ENCODE measurements at regions not wholly inside any gene's neighbourhood (a gene's known extent, or its start where the extent isn't known, plus 50 kb on each side); places are given as distances from the start of the nearest gene placed in this dataset.

DNA sequence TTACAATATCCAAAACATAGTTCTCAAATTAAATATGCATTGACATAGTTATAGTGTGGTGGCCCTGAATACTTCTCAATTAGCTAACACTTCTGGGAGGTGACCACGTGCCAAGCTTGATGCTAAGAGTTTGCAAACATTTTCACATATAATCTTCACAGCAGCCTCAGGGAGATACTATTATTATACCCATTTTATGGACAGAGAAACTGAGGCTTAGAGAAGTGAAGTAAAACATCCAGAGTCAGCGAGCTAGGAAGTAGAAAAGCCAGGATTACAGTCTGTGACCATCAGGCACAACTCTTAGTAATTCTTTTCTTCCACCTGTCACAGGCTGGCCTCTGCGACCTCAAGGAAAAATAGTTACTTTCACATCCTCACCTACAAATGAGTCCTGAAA lies 102.2 kb upstream of the IRX6 start:
- no peak for DNase-seq (ENCODE audit: low read depth in 2 of 2)

DNA sequence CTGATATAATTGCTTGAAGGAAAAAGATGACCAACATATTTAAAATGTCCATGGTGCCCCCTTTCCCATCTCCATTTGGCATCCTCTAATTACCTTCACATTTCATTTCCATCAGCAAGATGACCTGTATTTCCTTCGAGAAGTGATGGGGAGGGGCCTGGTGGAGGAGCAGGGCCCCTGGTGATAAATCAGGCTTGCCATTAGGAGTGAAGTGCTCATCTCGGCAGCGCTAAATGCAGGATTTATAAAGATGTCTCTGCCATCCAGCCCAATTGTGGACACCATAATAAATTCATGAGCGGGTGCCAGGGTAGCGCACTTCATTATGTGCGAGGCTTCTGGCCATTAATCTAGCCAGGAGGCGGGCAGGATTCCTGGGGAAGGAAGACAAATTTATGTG lies 101.5 kb upstream of the IRX6 start:
- no peak for DNase-seq (ENCODE audit: low read depth in 2 of 2)

DNA sequence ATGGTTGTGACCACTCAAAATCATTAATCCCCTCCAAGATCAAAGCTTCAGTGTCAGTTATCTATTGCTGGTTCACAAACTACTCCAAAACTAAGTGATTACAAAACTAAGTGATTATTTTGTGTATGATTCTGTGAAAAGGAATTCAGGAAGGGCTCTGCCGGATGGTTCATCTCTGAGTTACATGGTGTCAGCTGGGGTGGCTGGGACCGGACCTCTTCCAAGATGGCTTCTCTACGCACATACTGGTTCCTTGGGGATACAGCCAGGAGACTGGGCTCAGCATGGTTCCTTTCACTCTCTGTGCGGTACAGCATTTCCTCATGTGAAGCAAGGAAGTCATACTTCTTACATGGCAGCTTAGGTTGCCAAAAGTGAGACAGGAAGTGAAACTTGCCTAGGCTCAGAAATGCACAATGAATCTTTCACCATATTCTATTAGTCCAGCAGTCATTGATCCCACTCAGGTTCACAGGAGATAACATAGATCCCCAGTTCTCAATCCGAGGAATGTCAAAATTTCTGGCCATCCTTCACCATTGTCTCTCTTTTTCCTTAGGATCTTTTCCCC lies 97.9 kb upstream of the IRX6 start:
- DNase-seq (ENCODE audit: low read depth in 2 of 2): no peak

- no peak for DNase-seq (ENCODE audit: low read depth in 2 of 2)
Observed at GRCh38 chr16:55232822-55233221, 91.2 kb upstream of the IRX6 start.

GRCh38 chr16:55233464-55233863 lies 90.5 kb upstream of the IRX6 start:
- no peak for DNase-seq (ENCODE audit: low read depth in 2 of 2)

DNA sequence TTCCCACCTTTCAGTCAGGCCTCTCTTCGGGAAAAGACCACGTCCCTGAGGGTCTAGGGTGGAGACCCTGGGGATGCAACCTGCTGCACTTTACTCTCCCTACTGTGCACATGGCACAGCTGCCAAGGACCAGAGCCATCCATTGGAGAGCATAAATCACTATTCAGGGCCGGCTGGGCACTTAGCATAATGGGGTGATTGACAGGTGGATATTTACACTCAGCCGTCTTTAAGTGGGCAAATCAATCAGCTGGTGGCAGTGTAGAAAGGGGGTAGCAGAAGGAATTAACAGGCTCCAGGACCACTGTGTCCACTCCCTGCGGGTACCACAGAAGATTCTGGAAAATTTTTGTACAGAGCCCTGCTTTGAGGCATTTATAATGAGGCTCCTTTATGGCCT lies 87.3 kb upstream of the IRX6 start:
- no peak for DNase-seq (ENCODE audit: low read depth in 2 of 2)

DNA sequence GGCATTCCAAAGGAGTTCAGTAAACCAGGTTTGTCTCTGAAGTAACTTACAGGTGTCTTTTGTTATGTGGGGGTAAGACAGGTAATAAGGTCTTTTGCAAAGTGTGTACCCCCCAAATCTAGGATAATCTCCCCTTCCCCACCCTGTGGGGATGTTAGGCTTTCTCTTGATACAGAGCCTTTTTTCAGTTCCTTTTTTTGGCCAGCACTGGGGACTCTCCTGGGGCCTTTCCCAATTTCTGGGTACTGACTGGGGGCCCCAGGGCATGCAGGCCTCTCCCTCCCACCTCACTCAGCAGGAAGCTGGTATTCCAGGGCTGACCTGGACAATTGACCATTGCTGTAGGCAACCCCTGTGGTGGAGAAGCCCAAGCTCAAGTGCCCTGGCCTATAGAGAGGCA lies 84.3 kb upstream of the IRX6 start:
- DNase-seq (ENCODE audit: low read depth in 2 of 2): no peak

DNA sequence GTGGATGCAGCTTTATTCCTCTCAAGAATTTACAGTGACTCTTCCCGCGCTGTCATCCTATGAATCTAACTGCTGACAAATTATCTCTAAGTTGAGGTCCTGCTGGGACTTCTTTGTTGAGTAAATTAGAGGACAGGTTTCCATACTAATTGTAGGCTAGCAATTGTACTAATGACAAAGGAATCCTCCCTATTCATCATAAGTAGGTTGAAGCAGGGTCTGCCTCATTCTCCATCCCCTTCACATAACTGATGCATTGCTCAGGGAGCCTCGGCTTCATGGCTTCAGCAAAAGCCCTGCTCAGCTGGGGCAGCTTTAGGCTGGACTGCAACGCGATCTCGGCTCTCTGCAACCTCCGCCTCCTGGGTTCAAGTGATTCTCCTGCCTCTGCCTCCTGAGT lies 83.1 kb upstream of the IRX6 start:
- DNase-seq (ENCODE audit: low read depth in 2 of 2): no peak

GRCh38 chr16:55242667-55243066 lies 81.3 kb upstream of the IRX6 start:
- no peak for DNase-seq (ENCODE audit: low read depth in 2 of 2)

GRCh38 chr16:55248058-55248457 lies 75.9 kb upstream of the IRX6 start:
- DNase-seq (ENCODE audit: low read depth in 2 of 2): no peak

- DNase-seq (ENCODE audit: low read depth in 2 of 2): no peak
Observed at GRCh38 chr16:55248494-55248893, 75.5 kb upstream of the IRX6 start.

GRCh38 chr16:55249361-55249760 lies 74.6 kb upstream of the IRX6 start:
- DNase-seq (ENCODE audit: low read depth in 2 of 2): no peak

DNA sequence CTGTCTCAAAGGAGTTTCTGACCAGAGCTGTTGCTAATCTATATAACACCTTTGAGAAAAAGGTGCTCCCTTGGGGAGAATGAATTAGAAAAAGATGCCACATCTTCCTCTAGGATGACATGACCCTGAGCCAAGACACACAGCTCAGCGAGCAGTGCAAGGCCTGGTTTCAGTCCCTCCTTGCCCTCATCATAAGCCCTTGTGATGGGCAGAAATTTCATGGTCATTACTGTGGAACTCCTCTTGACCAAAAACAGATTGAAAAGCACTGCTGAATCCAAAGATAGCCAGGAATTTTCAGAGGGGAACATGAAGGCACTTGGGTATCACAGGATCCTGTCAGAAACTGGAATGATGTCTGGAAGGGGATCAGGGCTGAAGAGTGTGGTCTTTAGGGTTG lies 74.1 kb upstream of the IRX6 start:
- DNase-seq (ENCODE audit: low read depth in 2 of 2): no peak

DNA sequence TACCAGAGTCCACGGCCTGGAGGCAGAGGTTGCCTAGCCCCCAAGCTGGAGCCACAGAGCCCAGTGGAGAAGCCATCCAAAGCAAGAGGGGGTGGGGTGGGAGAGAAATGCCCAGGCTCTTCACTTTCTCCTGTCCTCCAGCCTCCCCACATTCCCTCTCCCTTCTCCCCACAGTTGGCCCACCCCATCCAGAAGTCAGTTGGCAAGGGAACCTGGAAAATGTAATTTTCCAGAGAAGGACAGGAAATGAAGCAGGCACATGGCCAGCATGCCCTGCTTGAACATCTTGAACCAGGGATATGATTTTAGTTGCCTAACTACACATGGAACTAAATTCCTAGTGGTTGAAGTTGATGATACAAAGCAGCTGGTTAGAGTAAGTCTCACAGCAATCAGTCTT lies 73.3 kb upstream of the IRX6 start:
- DNase-seq (ENCODE audit: low read depth in 2 of 2): no peak

- DNase-seq (ENCODE audit: low read depth in 2 of 2): no peak
Observed at GRCh38 chr16:55251151-55251550, 72.9 kb upstream of the IRX6 start.

- no peak for DNase-seq (ENCODE audit: low read depth in 2 of 2)
Observed at GRCh38 chr16:55252577-55252976, 71.4 kb upstream of the IRX6 start.

GRCh38 chr16:55253987-55254386 lies 70.0 kb upstream of the IRX6 start:
- DNase-seq (ENCODE audit: low read depth in 2 of 2): no peak

DNA sequence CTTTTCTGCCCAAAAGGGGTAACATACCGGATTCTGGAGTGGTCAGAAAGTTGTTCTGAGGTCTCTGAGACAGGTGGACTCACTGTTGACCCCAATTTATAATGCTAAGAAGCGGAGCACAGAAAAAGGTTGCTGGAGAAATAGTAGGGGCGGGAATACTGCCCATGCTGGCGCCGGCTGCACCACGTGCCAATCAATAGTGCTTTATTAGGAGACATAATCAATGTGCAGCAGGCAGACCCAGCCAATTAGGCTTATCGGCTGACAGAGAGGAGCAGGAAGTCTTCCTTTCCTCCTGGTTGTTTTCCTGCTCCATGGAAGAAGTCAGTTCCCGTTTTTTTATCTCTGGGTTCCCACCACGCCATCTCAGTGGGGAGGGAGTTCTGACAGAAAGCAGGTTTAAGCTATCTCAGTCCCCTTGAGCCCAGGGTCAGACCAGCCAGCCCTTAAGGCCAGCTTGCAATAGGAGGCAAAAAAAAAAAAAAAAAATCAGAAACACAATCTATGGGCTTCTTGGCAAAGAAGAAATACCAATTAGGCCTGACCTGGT lies 68.2 kb upstream of the IRX6 start:
- DNase-seq (ENCODE audit: low read depth in 2 of 2): no peak

- DNase-seq (ENCODE audit: low read depth in 2 of 2): no peak
Observed at GRCh38 chr16:55256412-55257016, 67.5 kb upstream of the IRX6 start.

DNA sequence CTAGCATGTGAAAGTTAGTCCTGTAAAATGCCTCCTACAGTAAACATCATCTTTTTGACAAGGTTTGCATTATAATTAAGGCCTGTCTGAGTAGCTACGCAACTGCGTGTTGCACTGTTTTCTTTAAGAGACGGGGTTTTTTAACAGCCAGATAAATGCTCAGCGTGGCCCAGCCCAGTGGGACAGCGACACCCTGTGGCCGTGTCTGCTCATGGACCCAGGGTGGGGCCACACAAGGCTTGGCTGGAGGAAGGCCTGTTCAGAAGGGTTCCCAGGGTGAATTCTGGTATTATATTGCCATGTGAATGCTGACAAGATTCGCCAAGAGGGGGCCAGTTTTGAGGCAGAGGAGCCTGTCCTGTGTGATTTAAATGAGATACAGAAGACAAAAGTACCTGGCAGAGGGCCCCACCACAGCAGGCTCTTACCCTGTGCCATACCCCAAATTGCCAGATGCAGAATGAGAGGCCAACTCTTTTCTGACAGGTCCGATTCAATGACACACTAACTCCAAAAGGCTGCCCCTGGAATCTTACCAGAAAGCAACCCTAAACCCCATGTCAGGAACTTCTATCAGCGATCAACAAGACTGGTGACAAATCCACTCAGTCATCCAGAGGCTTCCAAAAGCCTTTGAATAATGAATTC lies 65.9 kb upstream of the IRX6 start:
- DNase-seq (ENCODE audit: low read depth in 2 of 2): peak; percentile 12 to 40

DNA sequence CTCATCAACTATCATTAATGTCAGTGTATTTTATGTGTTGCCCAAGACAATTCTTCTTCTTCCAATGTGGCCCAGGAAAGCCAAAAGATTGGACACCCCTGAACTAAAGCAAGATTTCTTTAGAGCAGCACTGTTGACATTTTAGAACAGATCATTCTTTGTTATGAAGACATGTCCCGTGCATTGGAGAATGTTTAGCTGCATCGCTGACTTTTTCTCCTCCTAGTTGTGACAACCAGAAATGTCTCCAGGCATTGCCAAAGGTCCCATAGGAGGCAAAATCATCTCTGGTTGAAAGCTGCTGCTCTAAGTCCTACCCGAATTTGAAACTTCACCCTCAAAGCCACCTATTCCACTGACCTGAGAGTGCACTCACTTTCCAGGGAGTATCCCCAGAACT lies 62.7 kb upstream of the IRX6 start:
- DNase-seq (ENCODE audit: low read depth in 2 of 2): no peak

DNA sequence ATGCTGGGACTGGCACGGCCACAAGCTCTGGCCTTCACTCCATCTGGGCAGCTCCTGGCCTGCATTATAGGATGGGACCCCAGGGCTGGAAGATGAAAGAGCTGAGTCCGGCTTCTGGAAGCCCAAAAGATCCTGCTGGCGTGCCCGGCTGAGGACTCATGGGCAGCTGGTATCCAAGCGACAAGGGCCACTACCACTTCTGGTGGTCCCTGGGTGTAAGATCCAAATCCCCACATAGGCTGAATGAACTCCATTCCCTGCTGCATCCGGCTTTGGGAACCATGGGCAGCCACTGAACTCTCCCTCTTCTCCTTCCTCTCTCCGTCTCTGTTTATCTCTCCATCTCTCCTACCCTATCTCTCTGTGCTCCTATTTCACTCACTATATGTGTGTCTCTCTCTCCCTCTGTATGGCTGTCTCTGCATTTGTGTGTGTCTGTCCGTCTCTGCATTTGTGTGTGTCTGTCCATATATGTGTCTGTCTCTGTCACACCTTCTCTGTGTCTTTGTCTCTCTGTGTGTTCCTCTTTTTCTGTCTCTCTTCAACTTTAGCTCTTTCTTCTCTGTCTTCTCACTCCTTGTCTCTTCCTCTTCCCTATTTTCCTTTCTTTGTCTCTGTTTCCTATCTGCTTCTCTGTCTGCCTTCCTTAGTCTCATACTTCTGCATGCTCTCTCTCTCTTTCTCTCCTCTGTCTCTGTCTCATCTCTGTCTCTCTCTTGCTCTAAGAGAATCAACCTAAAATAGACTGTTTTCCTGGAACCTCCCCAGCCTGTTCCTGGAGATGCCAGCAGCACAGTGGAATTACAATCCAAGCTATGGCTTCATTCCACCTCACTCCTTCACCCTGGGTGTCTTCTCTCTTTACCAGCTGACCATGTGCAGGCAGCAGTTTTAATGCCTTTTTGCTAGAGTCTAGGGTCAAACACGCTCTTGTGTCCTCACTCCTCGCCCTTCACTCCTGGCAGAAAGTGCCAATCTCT lies 60.4 kb upstream of the IRX6 start:
- DNase-seq (ENCODE audit: low read depth in 2 of 2): no peak
